Activated CD8-positive, alpha-beta T cell treated with anti-CD3 and anti-CD28 coated beads for 36 hours (primary cell): ENCODE measurements at regions not wholly inside any gene's neighbourhood (a gene's known extent, or its start where the extent isn't known, plus 50 kb on each side); places are given as distances from the start of the nearest gene placed in this dataset.

ENCODE experiments used
- ATAC-seq: fragments of 200-7000 bp; cut with Tn5 transposase; one replicate; pipeline ENCODE4 v1.10.0; 2021; ENCODE audit warnings: mild to moderate bottlenecking, moderate library complexity
- CTCF ChIA-PET: fragments of 350-600 bp; sonication (Branson Sonifier 250); formaldehyde crosslinking; loops from one replicate; lab custom pipeline; 2021; ENCODE audit warnings: antibody characterized with exemption; lab: Charles Lee
- POLR2A ChIA-PET: fragments of 350-600 bp; sonication (Branson Sonifier 250); formaldehyde crosslinking; loops from one replicate; lab custom pipeline; 2021; ENCODE audit warnings: antibody characterized with exemption; lab: Charles Lee
- DNase-seq: peaks from one replicate; pipeline ENCODE4 v3.0.0-alpha.2; 2020
- H3K27ac Mint-ChIP-seq: one replicate; pipeline ENCODE4 v1.8.0; 2021; ENCODE audit warnings: mild to moderate bottlenecking, mixed read lengths
- H3K27me3 Mint-ChIP-seq: one replicate; pipeline ENCODE4 v1.8.0; 2021; ENCODE audit warnings: mixed read lengths
- H3K36me3 Mint-ChIP-seq: one replicate; pipeline ENCODE4 v1.8.0; 2021; ENCODE audit warnings: low read depth, mixed read lengths
- H3K4me1 Mint-ChIP-seq: one replicate; pipeline ENCODE4 v1.8.0; 2021; ENCODE audit warnings: low read depth, mixed read lengths
- H3K4me3 Mint-ChIP-seq: one replicate; pipeline ENCODE4 v1.8.0; 2021; ENCODE audit warnings: mild to moderate bottlenecking, moderate library complexity, mixed read lengths
- H3K9me3 Mint-ChIP-seq: one replicate; pipeline ENCODE4 v1.8.0; 2021; ENCODE audit warnings: mixed read lengths
- CTCF ChIP-seq: fragments of 200-600 bp; IDR thresholded peaks from one replicate; pipeline ENCODE4 v1.8.0; 2022; ENCODE audit warnings: antibody characterized with exemption, mild to moderate bottlenecking
- intact Hi-C: fragments of 100-400 bp; cut with micrococcal nuclease; formaldehyde crosslinking; loops from one replicate; pipeline ENCODE4 v1.10.0; 2022

- Mint-ChIP-seq H3K27ac (no peak overlapping the region), H3K4me3 (no peak overlapping the region), H3K36me3 (no peaks in the 10 kb centered on the region), H3K9me3 (no peaks in the 10 kb centered on the region), H3K27me3 (no peaks in the 10 kb centered on the region), H3K4me1 (no peaks in the 10 kb centered on the region)
- ChIA-PET POLR2A (no interaction called here), CTCF (no interaction called here)
- ATAC-seq = no peak
- intact Hi-C loops = no loop called here
- TF ChIP-seq CTCF = no peak
- DNase-seq = no peak
These were observed 689.0 kb upstream of the SLITRK1 start for GRCh38 chr13:84571264-84571663.

DNA sequence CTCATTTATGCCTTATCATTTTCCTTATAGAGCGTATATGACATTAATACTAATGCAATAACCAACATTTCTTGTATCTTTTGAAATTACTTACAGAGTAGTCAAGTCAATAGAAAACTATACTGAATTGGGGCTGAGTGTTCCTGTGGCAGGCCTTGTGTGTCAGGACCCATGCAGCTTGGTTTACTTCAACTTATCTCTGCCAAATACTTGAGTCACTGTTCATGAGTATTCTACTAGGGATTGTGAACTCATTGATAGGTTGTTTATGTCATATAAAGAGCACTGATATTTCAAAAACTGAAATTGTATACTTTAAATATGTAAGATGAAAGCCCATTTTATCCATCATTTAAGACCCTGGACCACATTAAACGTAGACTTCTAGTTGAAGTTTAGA is 688.6 kb upstream of the SLITRK1 start:
- DNase-seq (no peak), ATAC-seq (no peak)
- ChIA-PET CTCF (no interaction called here), POLR2A (no interaction called here)
- Mint-ChIP-seq H3K27ac (no peak overlapping the region), H3K36me3 (no peaks in the 10 kb centered on the region), H3K9me3 (no peaks in the 10 kb centered on the region), H3K4me1 (no peaks in the 10 kb centered on the region), H3K4me3 (no peak overlapping the region), H3K27me3 (no peaks in the 10 kb centered on the region)
- TF ChIP-seq CTCF = no peak
- intact Hi-C loops = no loop called here

- ChIA-PET CTCF (no interaction called here), POLR2A (interaction anchor here (0.6 kb wide), 1 partner anchor 270 kb away, joined by 4 read pairs; no protein-coding TSS in a partner anchor)
- ATAC-seq = no peak
- Mint-ChIP-seq H3K27me3 (no peaks in the 10 kb centered on the region), H3K4me1 (no peaks in the 10 kb centered on the region), H3K27ac (no peak overlapping the region), H3K4me3 (no peak overlapping the region), H3K9me3 (no peaks in the 10 kb centered on the region), H3K36me3 (no peaks in the 10 kb centered on the region)
- intact Hi-C loops = no loop called here
- no peak for DNase-seq
- TF ChIP-seq CTCF = no peak
These were observed 687.1 kb upstream of the SLITRK1 start for GRCh38 chr13:84569366-84569765.

- no peak overlapping the region for H3K4me3 Mint-ChIP-seq
- H3K36me3 Mint-ChIP-seq = no peaks in the 10 kb centered on the region
- no peak overlapping the region for H3K27ac Mint-ChIP-seq
- no peak for TF ChIP-seq CTCF
- no peaks in the 10 kb centered on the region for H3K9me3 Mint-ChIP-seq
- DNase-seq (no peak), ATAC-seq (no peak)
- CTCF ChIA-PET = no interaction called here
- intact Hi-C loops = no loop called here
- no peaks in the 10 kb centered on the region for H3K4me1 Mint-ChIP-seq
- no peaks in the 10 kb centered on the region for H3K27me3 Mint-ChIP-seq
- POLR2A ChIA-PET = no interaction called here
These were observed 685.6 kb upstream of the SLITRK1 start for GRCh38 chr13:84567848-84568247.

DNA sequence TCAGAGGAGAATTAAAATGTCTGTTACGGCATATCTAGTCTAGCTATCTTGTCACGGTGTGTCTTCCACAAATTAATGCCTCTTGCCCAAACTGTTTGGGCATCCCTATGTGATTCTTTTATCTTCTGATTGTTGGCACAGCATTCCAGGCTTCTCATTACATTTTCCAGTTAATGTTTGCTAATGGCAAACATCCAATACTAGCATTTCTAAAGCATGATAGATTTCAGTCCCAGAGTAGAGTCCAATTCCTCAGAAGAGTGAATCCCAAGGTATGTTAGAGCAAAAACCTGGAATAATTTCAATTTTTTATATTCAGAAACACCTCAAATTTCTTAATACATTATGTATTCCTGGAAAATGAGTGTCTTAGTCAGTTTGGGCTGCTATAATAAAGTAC is 684.5 kb upstream of the SLITRK1 start:
- Mint-ChIP-seq H3K27me3 (no peaks in the 10 kb centered on the region), H3K4me3 (no peak overlapping the region), H3K36me3 (no peaks in the 10 kb centered on the region), H3K27ac (no peak overlapping the region), H3K4me1 (no peaks in the 10 kb centered on the region), H3K9me3 (no peaks in the 10 kb centered on the region)
- ATAC-seq = no peak
- intact Hi-C loops = no loop called here
- no peak for DNase-seq
- ChIA-PET CTCF (no interaction called here), POLR2A (no interaction called here)
- no peak for TF ChIP-seq CTCF
